Stomach (tissue), 4 donors: ENCODE measurements at regions not wholly inside any gene's neighbourhood (a gene's known extent, or its start where the extent isn't known, plus 50 kb on each side); places are given as distances from the start of the nearest gene placed in this dataset.

Experiments
- POLR2AphosphoS5 ChIP-seq, 3 donors: sonication (generic); formaldehyde crosslinking; IDR thresholded peaks; one replicate each; pipeline ENCODE4 v1.6.1; 2016; ENCODE audit warnings: antibody characterized with exemption in 3 of 3
- TF ChIP-seq, protein P1 (sequence below), 7 experiments: fragments of 450-650 bp in 4 of 7; fragments of 200-600 bp in 3 of 7; sonication (generic) in 3 of 7; IDR thresholded peaks; one replicate each; pipeline ENCODE4 v1.5.1; 2016 to 2019; ENCODE audit warnings: antibody characterized with exemption in 7 of 7, control low read depth in 2 of 7, mild to moderate bottlenecking in 1 of 7

DNA sequence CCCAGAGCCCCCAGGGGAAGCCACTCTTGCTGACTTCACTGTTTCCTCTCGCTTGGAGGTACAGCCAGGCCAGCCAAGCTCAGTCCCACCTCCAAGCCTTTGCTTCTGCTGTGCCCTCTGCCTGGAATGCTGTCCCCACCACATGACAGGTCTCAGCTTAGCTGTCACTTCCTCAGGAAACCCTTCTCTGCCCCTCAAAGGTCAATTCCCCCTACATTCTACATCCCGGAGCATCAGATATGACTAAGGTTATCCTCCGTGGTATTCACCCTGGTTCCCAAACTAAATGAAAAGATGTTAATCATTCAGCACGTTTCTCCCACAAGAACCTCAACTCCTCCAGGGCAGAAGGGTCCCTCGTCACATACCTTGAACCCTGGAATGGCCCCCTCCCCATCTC is 53.5 kb downstream of the PTPRS start:
- TF ChIP-seq, protein P1, sequence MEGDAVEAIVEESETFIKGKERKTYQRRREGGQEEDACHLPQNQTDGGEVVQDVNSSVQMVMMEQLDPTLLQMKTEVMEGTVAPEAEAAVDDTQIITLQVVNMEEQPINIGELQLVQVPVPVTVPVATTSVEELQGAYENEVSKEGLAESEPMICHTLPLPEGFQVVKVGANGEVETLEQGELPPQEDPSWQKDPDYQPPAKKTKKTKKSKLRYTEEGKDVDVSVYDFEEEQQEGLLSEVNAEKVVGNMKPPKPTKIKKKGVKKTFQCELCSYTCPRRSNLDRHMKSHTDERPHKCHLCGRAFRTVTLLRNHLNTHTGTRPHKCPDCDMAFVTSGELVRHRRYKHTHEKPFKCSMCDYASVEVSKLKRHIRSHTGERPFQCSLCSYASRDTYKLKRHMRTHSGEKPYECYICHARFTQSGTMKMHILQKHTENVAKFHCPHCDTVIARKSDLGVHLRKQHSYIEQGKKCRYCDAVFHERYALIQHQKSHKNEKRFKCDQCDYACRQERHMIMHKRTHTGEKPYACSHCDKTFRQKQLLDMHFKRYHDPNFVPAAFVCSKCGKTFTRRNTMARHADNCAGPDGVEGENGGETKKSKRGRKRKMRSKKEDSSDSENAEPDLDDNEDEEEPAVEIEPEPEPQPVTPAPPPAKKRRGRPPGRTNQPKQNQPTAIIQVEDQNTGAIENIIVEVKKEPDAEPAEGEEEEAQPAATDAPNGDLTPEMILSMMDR (IDR thresholded peaks at IDR 0.05), result no peak
- TF ChIP-seq POLR2AphosphoS5 (IDR thresholded peaks at IDR 0.05), result no peak
